ENCODE measurements at regions not wholly inside any gene's neighbourhood (a gene's known extent, or its start where the extent isn't known, plus 50 kb on each side); places are given as distances from the start of the nearest gene placed in this dataset.

- no peak for TF ChIP-seq CTCF (IDR thresholded peaks at IDR 0.05)
Observed at GRCh38 chr1:60874718-60875117, 207.6 kb upstream of the NFIA start.

GRCh38 chr1:60872426-60873054 lies 209.8 kb upstream of the NFIA start:
- TF ChIP-seq CTCF (IDR thresholded peaks at IDR 0.05): no peak

- no peak for TF ChIP-seq CTCF (IDR thresholded peaks at IDR 0.05)
Observed at GRCh38 chr1:60870269-60870865, 212.0 kb upstream of the NFIA start.

GRCh38 chr1:60868901-60869663 lies 213.3 kb upstream of the NFIA start:
- TF ChIP-seq CTCF (IDR thresholded peaks at IDR 0.05): no peak

- no peak for TF ChIP-seq CTCF (IDR thresholded peaks at IDR 0.05)
Observed at GRCh38 chr1:60867782-60868181, 214.6 kb upstream of the NFIA start.

- no peak for TF ChIP-seq CTCF (IDR thresholded peaks at IDR 0.05)
Observed at GRCh38 chr1:60866917-60867531, 215.3 kb upstream of the NFIA start.

GRCh38 chr1:60866226-60866900 lies 216.0 kb upstream of the NFIA start:
- no peak for TF ChIP-seq CTCF (IDR thresholded peaks at IDR 0.05)
